Esophagus muscularis mucosa (tissue), 4 donors: ENCODE measurements at regions not wholly inside any gene's neighbourhood (a gene's known extent, or its start where the extent isn't known, plus 50 kb on each side); places are given as distances from the start of the nearest gene placed in this dataset.

Experiments used
- CTCF ChIP-seq, 3 experiments: fragments of 200-600 bp in 2 of 3; fragments of 450-650 bp in 1 of 3; sonication (generic) in 2 of 3; IDR thresholded peaks; one replicate each; pipeline ENCODE4 v1.5.1; 2017 to 2019; ENCODE audit warnings: antibody characterized with exemption in 3 of 3, mild to moderate bottlenecking in 2 of 3, moderate library complexity in 1 of 3
- EP300 ChIP-seq: sonication (generic); formaldehyde crosslinking; IDR thresholded peaks from one replicate; pipeline ENCODE4 v1.6.1; 2017; ENCODE audit warnings: antibody characterized with exemption
- POLR2A ChIP-seq: fragments of 450-650 bp; IDR thresholded peaks from one replicate; pipeline ENCODE4 v1.6.1; 2017; ENCODE audit warnings: antibody characterized with exemption, moderate library complexity, mild to moderate bottlenecking, low read depth

GRCh38 chr12:124114316-124114715 is 141.3 kb downstream of the ZNF664 start:
- no peak for TF ChIP-seq CTCF (IDR thresholded peaks at IDR 0.05)
- TF ChIP-seq POLR2A = no peak
- TF ChIP-seq EP300 = no peak
